Activated naive CD4-positive, alpha-beta T cell (primary cell): ENCODE measurements at regions not wholly inside any gene's neighbourhood (a gene's known extent, or its start where the extent isn't known, plus 50 kb on each side); places are given as distances from the start of the nearest gene placed in this dataset.

Experiments used
- DNase-seq, 4 experiments: peaks; one replicate each; lab custom pipeline; 2025; lab: John Stamatoyannopoulos, UW

- no peak for DNase-seq
Measured at GRCh38 chr5:165808335-165808734, 2302.9 kb downstream of the MAT2B start.

DNA sequence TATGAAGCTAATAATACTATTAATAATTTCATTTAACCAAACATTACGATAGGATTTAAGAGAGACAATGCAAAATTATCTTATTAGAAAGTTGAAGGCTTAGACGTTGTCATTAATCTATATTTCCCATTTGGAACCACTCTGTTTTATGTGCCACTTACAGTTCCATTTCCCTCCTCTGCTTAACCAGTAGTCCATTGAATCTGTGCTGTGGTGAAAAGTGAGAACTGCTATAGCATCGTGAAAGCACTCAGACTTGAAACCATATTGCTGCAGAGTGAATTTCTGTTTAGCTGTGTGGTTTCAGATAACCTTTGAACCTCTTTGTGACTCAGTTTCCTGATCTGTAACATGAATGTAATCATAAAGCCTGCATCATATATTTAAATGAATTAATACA, 2304.5 kb downstream of the MAT2B start:
- DNase-seq = no peak

DNA sequence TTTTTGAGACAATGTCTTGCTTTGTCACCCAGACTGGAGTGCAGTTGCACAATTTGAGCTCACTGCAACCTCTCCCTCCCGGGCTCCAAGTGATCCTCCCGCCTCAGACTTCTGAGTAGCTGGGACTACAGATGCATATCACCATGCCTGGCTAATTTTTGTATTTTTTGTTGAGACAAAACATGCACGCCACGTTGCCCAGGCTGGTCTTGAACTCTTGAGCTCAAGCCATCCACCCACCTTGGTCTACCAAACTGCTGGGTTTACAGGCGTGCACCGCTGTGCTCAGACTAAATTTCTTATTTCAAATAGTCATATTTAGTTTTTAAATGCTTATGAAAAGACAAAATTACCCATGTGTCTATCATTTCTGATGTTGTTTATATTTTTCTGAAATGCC, 2324.1 kb downstream of the MAT2B start:
- no peak for DNase-seq

DNA sequence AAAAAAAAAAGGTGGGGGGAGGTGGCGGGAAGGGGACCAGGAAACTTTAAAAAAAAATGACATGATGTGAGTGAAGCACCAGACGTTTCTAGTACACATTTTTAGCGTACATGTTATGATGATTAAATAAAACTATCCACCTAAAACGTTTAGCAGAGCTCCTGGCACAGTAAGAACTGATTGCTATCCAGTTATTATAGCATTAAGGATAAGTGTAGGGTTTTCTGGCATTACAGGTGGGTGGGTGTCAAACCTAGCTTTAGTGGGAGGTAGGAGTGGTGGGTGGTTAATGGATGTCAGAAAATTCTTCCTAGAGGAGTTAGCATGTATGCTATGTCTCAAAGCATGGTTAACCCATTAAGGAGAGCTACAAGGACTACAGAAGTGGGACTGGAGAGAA, 2329.5 kb downstream of the MAT2B start:
- no peak for DNase-seq

GRCh38 chr5:165836046-165836445, 2330.6 kb downstream of the MAT2B start:
- no peak for DNase-seq

DNA sequence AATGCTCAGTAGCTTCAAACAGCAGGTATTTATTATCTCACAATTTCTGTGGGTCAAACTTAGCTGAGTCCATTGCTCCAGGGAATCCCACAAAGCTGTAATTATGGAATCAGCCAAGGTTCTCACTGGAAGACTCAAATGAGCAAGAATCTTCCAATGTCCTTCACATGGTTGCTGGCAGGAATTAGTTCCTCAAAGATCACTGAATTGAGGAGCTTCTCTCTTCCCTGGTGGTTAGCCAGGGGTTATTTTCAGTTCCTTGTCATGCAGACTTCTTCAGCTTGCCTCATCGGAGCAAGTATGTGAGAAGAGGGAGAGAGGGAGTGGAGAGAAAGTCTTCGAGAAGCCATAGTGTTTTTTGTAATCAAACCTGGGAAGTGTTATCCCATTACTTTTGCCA, 2331.9 kb downstream of the MAT2B start:
- no peak for DNase-seq

DNA sequence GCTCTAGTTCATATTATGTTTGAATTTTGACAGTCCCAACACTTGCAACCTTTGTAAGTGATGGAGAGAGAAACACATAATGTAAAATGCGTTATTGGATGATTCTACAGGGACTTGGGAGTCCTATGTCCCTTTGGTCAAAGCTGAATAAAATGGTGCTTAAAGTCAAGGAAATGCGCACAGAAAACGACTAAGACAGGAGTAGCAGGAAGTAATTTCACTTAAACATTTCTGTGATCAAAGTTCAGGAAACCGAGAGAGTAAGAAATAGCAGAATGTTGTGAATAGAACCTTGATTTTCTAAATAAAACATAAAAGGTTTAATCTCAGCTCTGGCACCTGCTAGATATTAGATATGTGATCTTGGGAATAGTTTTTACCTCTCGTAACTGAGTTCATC, 2339.2 kb downstream of the MAT2B start:
- DNase-seq = no peak

DNA sequence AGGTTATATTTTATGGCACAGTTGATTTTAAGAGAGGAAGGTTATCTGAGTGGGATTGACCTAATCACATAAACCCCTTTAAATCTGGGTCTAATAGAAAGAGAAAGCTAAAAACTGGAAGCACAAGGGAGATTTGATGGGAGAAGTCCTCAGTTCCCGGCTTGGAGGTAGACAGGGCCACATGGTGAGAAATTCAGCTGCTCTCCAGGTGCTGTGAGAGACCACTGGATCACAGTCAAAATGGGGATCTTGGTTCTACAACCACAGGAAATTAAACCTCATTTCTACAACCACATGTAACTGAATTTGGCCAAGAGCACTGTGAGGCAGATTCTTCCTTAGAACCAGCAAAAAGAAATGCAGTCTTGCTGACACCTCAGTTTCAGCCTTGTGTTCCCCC, 2352.7 kb downstream of the MAT2B start:
- DNase-seq = no peak

DNA sequence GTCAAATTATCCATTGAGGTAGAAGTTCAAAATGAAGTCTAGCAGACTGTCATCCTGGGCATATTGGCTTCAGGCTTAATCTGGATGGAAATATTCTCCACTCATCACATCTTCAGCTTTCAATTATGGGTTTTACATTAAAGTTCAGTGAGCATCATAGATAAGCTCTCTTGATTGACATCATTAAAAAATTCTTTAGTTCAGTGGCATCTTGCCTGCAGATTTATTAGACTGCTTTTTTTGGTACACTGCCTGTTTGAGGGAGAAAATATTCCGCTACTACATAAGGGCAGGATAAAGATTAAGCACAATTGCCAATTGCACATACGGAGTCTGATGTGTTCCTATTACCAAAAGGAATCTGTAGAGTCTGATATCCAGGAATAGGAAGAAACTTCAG, 2353.8 kb downstream of the MAT2B start:
- no peak for DNase-seq

GRCh38 chr5:165863239-165863638, 2357.8 kb downstream of the MAT2B start:
- DNase-seq = no peak

GRCh38 chr5:165871291-165871690, 2365.9 kb downstream of the MAT2B start:
- no peak for DNase-seq

DNA sequence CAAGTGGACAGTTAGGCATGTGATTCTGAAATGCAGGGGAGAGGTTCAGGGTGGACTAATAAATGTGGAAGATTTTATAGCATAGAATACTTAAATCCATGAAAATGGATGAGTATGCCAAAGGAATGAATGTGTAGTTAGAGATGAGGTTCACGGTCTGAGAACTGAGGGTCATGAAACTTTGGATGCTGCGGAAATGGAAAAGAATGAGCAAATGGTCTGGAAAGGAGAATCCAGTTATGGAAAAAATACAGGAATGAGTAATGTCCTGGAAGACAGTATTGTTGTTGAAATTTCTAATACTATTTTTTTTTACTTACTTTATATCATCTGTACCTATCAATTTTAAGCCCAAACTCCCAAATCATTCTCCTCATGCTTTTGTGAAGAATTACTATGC, 2369.4 kb downstream of the MAT2B start:
- DNase-seq = no peak

DNA sequence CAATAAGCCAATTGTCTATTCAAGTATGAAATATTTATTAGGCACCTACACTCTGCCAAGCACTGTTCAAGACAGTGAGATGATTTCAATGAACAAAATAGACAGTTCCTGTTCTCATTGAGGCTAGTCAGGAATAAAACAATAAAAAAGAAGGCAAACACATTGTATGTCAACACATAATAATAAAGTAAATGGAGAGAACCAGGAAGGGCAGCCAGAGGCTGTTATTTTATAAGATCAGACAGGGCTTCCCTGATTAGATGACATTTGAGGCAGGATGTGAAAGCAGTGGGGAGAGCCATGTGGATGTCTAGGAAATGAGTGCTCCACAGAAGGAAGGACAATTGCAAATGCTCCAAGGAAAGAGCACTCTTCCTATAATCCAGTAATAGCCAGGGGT, 2371.1 kb downstream of the MAT2B start:
- DNase-seq = no peak

DNA sequence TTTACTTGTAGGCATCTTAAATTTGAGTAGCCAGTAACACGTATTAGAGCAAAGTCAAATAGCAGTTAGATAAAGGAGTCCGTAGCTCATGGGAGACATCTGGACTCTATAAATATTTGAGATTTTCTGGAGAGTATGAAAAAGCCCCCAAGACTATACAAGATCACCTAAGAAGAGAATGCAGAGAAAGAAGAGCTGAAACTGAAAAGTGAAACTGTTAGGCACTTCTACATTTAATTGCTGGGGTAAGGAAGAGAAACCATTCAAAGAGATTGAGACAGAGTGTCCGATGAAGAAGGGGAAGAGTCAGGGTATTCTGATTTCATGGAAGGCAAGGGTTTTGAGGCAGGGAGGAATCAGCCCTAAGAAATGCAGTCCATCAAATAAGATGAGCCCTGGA, 2372.1 kb downstream of the MAT2B start:
- no peak for DNase-seq

DNA sequence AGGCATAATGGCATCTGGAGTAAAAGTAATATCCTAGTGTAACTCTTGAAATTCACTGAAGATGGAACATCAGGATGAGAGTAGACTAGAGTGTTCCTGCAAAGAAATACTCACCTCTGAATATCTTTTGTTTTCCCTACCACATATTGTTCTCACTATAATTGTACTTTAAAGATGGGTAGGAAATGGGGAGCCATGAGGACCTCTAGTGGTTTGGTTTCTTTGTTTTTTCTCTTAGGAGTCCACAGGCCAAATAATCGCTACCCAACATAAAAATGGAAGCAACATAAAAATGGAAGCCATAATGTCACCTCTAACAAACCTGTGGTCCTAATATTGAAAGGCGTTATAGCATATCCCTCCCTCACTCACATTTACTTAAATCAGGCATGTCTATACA, 2375.8 kb downstream of the MAT2B start:
- DNase-seq = no peak

DNA sequence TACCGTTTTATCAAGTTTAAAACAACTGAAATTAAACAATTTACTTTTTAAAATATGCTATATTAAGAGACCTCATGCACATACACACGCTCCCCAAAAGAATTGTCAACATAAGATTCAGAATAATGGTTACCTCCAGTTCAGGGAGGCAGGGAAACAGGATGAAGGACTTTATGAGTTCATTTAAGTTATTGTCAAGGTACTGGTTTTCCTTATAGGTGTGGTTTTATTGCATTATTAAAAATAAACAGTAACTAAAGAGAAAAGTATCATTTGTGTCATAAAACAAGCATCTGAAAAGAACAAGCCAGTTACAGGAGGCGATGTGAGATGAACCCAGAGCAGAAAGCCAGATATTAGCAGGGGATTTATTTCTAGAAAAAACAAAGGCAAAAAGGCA, 2376.7 kb downstream of the MAT2B start:
- no peak for DNase-seq

- DNase-seq = no peak
Measured at GRCh38 chr5:165885623-165886350, 2380.4 kb downstream of the MAT2B start.

DNA sequence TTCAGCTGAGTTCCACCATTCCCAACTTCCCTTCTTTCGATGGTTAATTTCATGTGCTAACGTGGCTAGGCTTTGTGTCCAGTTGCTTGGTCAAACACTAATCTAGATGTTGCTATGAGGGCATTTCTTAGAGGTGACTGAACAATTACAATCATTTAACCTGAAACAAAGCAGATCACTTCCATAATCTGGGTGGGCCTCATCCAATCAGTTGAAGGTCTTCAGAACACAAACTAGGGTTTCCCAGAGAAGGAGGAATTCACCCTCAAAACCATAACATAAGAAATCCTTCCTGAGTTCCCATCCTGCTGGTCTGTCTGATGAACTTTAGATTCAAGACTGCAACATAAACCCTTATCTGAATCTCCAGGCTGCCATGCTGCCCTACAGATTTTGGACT, 2381.7 kb downstream of the MAT2B start:
- DNase-seq = no peak

GRCh38 chr5:165892383-165892782, 2387.0 kb downstream of the MAT2B start:
- no peak for DNase-seq

GRCh38 chr5:165894916-165895315, 2389.5 kb downstream of the MAT2B start:
- no peak for DNase-seq

DNA sequence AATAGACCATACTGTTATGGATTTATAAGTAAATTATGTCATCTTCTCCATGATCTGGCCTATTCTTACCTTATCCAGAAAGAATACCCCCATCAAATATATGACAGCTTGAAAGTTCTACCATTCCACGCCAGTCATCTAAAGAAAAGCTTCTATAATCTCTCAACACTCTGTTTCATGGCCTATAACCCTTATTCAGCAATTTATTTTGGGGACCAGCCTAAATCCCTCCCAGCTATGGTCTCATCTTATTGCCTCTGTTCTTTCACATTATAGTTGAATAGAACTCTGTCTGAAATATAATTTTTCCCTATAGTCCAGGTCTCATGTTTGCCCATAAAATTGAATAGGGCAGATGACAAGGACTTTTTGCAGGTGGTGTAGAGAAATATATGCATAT, 2387.6 kb upstream of the WWC1 start:
- no peak for DNase-seq

DNA sequence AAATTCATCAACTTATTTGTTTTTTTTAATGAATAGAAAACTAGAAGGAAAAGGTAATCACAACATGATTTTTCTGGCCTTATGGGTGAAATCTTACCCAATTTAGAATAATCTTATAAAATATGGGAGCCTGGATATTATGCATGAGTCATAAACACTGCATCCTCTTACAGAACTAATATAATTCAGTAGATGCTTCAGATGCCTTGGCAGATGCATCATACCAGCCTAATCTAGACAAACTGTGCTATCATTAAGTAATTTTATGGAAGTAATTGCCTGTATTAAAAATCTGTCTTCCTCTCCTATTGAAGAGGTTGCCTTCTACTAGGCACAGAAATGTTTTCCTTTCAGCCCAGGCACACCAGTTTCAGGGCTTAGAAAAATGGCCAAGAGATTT, 2384.6 kb upstream of the WWC1 start:
- no peak for DNase-seq

DNA sequence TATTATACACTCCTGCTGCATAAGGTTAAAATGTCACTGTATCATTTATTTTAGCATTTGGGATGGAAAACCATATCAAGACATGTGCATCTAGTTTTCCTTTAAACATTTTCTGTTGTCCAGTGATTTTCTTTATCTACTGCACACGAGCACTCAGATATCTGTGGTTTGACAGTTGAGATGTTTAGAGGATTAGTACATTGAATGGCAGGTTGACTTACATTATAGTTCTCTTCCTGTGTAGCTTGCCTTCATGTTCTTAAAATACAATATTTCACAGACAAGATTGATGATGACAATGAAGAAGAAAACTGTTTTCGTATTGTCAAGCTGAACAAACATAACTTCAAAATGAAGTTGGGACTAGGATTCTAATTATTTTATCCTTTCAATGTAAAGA, 2378.4 kb upstream of the WWC1 start:
- DNase-seq = no peak

GRCh38 chr5:165914456-165914855, 2377.0 kb upstream of the WWC1 start:
- no peak for DNase-seq

DNA sequence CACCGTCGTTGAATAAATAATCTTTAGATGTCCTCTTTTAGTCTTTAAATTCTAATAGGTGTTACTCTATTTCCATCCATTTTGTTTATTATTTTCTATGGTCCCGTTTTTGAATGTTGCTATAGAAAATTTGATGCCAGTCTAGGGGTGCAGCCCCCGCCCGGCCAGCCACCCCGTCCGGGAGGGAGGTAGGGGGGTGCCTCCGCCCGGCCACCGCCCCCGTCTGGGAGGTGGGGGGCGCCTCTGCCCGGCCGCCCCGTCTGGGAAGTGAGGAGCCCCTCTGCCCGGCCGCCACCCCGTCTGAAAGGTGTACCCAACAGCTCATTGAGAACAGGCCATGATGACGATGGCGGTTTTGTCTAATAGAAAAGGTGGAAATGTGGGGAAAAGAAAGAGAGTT, 2372.2 kb upstream of the WWC1 start:
- no peak for DNase-seq
